SU-DHL-6 (cell line): ENCODE measurements at regions not wholly inside any gene's neighbourhood (a gene's known extent, or its start where the extent isn't known, plus 50 kb on each side); places are given as distances from the start of the nearest gene placed in this dataset.
"Not testable (repeated sequence)": the region's sequence is repeated elsewhere in the genome, so short reads cannot be mapped to it uniquely, and the experiment has no call there.

Experiments
- H2AFZ ChIP-seq: fragments of 200-600 bp; sonication (generic); 2 replicates; pipeline ENCODE4 v1.6.1; 2014; ENCODE audit warnings: low read depth, mild to moderate bottlenecking, moderate library complexity, mixed read lengths, antibody characterized with exemption, low read length; ENCODE audit not compliant: severe bottlenecking
- H3F3A ChIP-seq: fragments of 200-600 bp; shearing (Covaris generic); 2 replicates; pipeline ENCODE4 v1.6.0; 2016; ENCODE audit warnings: antibody characterized with exemption, mild to moderate bottlenecking; ENCODE audit not compliant: insufficient read depth
- H3K27ac ChIP-seq: fragments of 200-600 bp; sonication (generic); 2 replicates; pipeline ENCODE4 v1.5.1; 2016; ENCODE audit warnings: low read depth, mild to moderate bottlenecking, low read length, moderate library complexity, mixed read lengths
- H3K27me3 ChIP-seq: fragments of 200-600 bp; sonication (generic), shearing (Covaris generic); 2 replicates; pipeline ENCODE4 v1.6.0; 2014; ENCODE audit warnings: mild to moderate bottlenecking, low read length
- H3K36me3 ChIP-seq: fragments of 200-600 bp; sonication (generic); 2 replicates; pipeline ENCODE4 v1.6.1; 2014; ENCODE audit warnings: mild to moderate bottlenecking, low read length, mixed read lengths
- H3K4me2 ChIP-seq: fragments of 300-600, 200-600 bp; shearing (Covaris generic), sonication (generic); 2 replicates; pipeline ENCODE4 v1.6.0; 2014; ENCODE audit warnings: low read length, low read depth, mild to moderate bottlenecking; ENCODE audit not compliant: poor library complexity, severe bottlenecking
- H3K4me3 ChIP-seq: fragments of 200-600 bp; sonication (generic); 2 replicates; pipeline ENCODE4 v1.5.1; 2014; ENCODE audit warnings: antibody characterized with exemption, low read length, mild to moderate bottlenecking, mixed read lengths; ENCODE audit not compliant: insufficient read depth, poor library complexity, severe bottlenecking
- H3K79me2 ChIP-seq: fragments of 200-600 bp; sonication (generic); 2 replicates; pipeline ENCODE4 v1.6.1; 2014; ENCODE audit warnings: mild to moderate bottlenecking, low read length, moderate library complexity; ENCODE audit not compliant: insufficient read depth
- H3K9ac ChIP-seq: fragments of 200-600 bp; sonication (generic); 2 replicates; pipeline ENCODE4 v1.7.0; 2014; ENCODE audit warnings: mild to moderate bottlenecking, low read length
- H3K9me2 ChIP-seq: fragments of 200-600 bp; sonication (generic); replicated peaks from 2 replicates; pipeline ENCODE4 v1.6.1; 2014; ENCODE audit warnings: low read length; ENCODE audit not compliant: insufficient read depth
- H3K9me3 ChIP-seq: fragments of 200-600 bp; sonication (generic); 2 replicates; pipeline ENCODE4 v1.6.1; 2014; ENCODE audit warnings: low read length, mixed read lengths; ENCODE audit not compliant: insufficient read depth
- H4K20me1 ChIP-seq: fragments of 200-600 bp; sonication (generic); 2 replicates; pipeline ENCODE4 v1.6.1; 2014; ENCODE audit warnings: low read depth, mild to moderate bottlenecking, antibody characterized with exemption, low read length, moderate library complexity, mixed read lengths
- CTCF ChIP-seq: fragments of 200-600 bp; sonication (generic); IDR thresholded peaks from one replicate; pipeline ENCODE4 v1.5.1; 2017; ENCODE audit warnings: antibody characterized with exemption, mild to moderate bottlenecking, low read length, moderate library complexity; ENCODE audit not compliant: insufficient read depth, poor library complexity, severe bottlenecking
- EZH2phosphoT487 ChIP-seq: fragments of 200-600 bp; sonication (generic), shearing (Covaris generic); conservative IDR thresholded peaks from 2 replicates; pipeline ENCODE4 v1.6.1; 2018; ENCODE audit warnings: mild to moderate bottlenecking, antibody characterized with exemption, low read length, moderate library complexity, mixed read lengths

GRCh38 chr5:44681906-44682305 is 126.8 kb upstream of the MRPS30 start:
- Histone ChIP-seq H3K27me3 (no peaks in the 10 kb centered on the region), H3F3A (no peaks in the 10 kb centered on the region), H4K20me1 (no peaks in the 10 kb centered on the region), H3K79me2 (no peaks in the 10 kb centered on the region), H3K27ac (no peak overlapping the region), H3K4me2 (no peak overlapping the region), H3K9me2 (no peaks in the 10 kb centered on the region), H3K9me3 (no peaks in the 10 kb centered on the region), H3K9ac (no peak overlapping the region), H2AFZ (no peak overlapping the region), H3K4me3 (no peak overlapping the region), H3K36me3 (no peaks in the 10 kb centered on the region)
- no peak for TF ChIP-seq CTCF
- TF ChIP-seq EZH2phosphoT487 = no peak

DNA sequence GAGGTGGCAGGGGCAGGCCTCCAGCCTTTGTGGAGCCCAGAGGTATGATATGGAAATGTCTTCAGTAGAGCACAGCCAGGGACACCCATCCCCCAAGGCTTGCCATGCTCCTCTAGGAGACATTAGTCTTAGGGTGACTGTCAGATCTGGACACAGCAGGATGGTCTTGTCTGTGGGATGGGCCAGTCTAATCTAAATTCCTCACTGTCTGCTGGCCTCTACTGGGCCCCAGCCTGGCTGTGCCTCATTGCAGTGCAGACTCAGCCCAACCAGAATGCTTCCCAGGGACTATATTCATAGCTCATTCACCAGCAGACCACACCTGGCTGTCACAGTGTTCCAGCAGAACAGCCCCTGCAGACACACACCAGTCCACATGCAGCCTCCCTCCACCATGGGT is 129.5 kb upstream of the MRPS30 start:
- Histone ChIP-seq H3K9ac (no peak overlapping the region), H3K9me3 (no peaks in the 10 kb centered on the region), H3K9me2 (no peaks in the 10 kb centered on the region), H2AFZ (no peak overlapping the region), H4K20me1 (no peaks in the 10 kb centered on the region), H3F3A (no peaks in the 10 kb centered on the region), H3K27me3 (no peaks in the 10 kb centered on the region), H3K27ac (no peak overlapping the region), H3K4me2 (no peak overlapping the region), H3K36me3 (no peaks in the 10 kb centered on the region), H3K4me3 (no peak overlapping the region), H3K79me2 (no peaks in the 10 kb centered on the region)
- TF ChIP-seq EZH2phosphoT487 (no peak), CTCF (no peak)

- no peaks in the 10 kb centered on the region for H3K36me3 ChIP-seq
- no peaks in the 10 kb centered on the region for H3F3A ChIP-seq
- H3K4me2 ChIP-seq = no peak overlapping the region
- no peaks in the 10 kb centered on the region for H4K20me1 ChIP-seq
- no peaks in the 10 kb centered on the region for H3K9me3 ChIP-seq
- TF ChIP-seq CTCF (no peak), EZH2phosphoT487 (no peak)
- H3K4me3 ChIP-seq = no peak overlapping the region
- H3K27ac ChIP-seq = no peak overlapping the region
- H3K27me3 ChIP-seq = no peaks in the 10 kb centered on the region
- no peaks in the 10 kb centered on the region for H3K79me2 ChIP-seq
- no peaks in the 10 kb centered on the region for H3K9me2 ChIP-seq
- no peak overlapping the region for H2AFZ ChIP-seq
- H3K9ac ChIP-seq = no peak overlapping the region
Measured at GRCh38 chr5:44675296-44675695, 133.5 kb upstream of the MRPS30 start.

- Histone ChIP-seq H2AFZ (no peak overlapping the region), H3K4me3 (no peak overlapping the region), H3K79me2 (no peaks in the 10 kb centered on the region), H3K9ac (no peak overlapping the region), H3K36me3 (no peaks in the 10 kb centered on the region), H3K4me2 (no peak overlapping the region), H3F3A (no peaks in the 10 kb centered on the region), H3K9me2 (no peaks in the 10 kb centered on the region), H4K20me1 (no peaks in the 10 kb centered on the region), H3K27me3 (no peaks in the 10 kb centered on the region), H3K27ac (no peak overlapping the region), H3K9me3 (no peaks in the 10 kb centered on the region)
- no peak for TF ChIP-seq CTCF
- no peak for TF ChIP-seq EZH2phosphoT487
Measured at GRCh38 chr5:44674461-44674860, 134.3 kb upstream of the MRPS30 start.

DNA sequence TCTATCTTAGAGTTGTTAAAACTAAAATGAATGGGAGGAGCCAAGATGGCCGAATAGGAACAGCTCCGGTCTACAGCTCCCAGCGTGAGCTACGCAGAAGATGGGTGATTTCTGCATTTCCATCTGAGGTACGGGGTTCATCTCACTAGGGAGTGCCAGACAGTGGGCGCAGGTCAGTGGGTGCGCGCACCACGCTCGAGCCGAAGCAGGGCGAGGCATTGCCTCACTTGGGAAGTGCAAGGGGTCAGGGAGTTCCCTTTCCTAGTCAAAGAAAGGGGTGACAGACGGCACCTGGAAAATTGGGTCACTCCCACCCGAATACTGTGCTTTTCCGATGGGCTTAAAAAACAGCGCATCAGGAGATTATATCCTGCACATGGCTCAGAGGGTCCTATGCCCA is 140.3 kb upstream of the MRPS30 start:
- H3K27ac ChIP-seq, H3K4me2 ChIP-seq, H3K9me2 ChIP-seq, H3K9me3 ChIP-seq, H3K36me3 ChIP-seq, H2AFZ ChIP-seq, H3K79me2 ChIP-seq, H3K27me3 ChIP-seq, H3K4me3 ChIP-seq, H4K20me1 ChIP-seq, H3K9ac ChIP-seq, H3F3A ChIP-seq: not testable (repeated sequence)
